NCI-H226 (cell line): ENCODE measurements at regions not wholly inside any gene's neighbourhood (a gene's known extent, or its start where the extent isn't known, plus 50 kb on each side); places are given as distances from the start of the nearest gene placed in this dataset.
"Not testable (repeated sequence)": the region's sequence is repeated elsewhere in the genome, so short reads cannot be mapped to it uniquely, and the experiment has no call there.

Experiments
- DNase-seq: peaks from one replicate; pipeline ENCODE4 v3.0.0-alpha.2; 2015

DNA sequence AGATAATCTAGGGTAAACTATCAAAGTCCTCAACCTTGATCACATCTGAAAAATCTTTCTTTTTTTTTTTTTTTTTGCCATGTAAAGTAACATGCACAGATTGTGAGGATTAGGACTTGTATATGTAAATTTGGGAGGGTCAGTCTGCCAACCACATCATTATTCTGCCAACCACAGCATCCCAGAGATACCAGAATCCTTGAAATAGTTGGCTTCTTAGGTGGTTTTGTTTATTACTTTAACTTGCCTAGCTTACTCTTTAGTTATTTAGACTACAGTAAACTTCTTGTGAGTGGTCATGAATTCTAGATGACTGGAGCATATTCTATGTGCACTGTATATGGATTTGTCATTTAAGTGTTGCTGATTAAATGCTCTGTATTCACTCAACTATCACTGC lies 242.1 kb upstream of the RBMS1 start:
- no peak for DNase-seq

GRCh38 chr2:160736148-160737028 lies 242.8 kb upstream of the RBMS1 start:
- DNase-seq: peak; percentile 40

- DNase-seq: no peak
These were observed 243.6 kb upstream of the RBMS1 start for GRCh38 chr2:160737247-160737646.

- DNase-seq: no peak
These were observed 247.7 kb upstream of the RBMS1 start for GRCh38 chr2:160741271-160741670.

GRCh38 chr2:160741815-160742214 lies 248.2 kb upstream of the RBMS1 start:
- no peak for DNase-seq

DNA sequence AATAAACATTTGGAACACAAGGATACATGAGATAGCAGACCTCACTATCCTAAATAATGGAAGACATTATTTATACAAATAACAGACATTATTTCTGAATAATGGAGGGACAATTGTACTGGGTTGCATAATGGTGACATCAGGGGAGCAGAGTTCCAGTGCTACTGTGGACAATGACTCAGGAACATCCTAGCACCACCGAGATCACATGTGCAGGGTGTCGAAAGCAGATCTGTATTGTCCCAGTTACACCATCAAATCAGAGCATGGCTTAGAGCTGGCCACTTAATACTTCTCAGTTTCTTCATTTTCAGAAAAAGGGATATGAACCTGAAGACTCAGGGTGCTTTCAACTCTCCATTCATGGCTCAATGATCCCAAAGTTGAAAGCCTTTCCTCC lies 249.1 kb upstream of the RBMS1 start:
- DNase-seq: no peak

DNA sequence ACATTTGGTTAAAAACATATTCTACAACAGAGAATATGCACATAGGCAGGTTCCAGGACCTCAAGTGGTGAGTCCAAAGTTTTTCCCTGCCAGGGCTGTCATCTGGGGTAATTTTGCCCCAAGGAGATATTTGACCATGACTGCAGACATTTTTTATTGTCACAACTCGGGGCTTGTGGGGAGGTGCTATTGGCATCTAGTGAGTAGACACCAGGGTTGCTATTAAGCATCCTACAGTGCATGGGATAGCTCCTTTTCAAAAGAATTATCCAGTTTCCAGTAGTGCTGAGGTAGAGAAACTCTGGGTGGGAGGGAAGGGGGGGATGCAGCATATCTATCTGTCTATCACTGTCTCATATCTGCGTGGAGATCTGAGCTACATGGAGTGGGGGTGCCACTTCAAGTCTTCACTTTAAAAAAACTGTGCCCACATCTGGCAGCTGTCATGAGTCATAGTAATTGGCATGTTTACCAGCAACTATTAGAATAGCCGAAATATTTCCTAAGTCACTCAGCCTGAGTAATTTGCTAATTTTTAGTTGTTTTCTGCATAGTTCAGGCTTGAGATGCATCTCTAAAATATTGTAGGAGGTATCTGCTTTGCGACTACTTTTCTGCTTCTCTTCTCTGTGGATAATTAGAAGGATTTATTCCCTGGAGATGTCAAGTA lies 254.0 kb upstream of the RBMS1 start:
- peak; percentile 46 for DNase-seq

GRCh38 chr2:160751021-160751420 lies 257.4 kb upstream of the RBMS1 start:
- DNase-seq: peak; percentile 30

GRCh38 chr2:160752475-160753330 lies 259.1 kb upstream of the RBMS1 start:
- DNase-seq: peak; percentile 54

DNA sequence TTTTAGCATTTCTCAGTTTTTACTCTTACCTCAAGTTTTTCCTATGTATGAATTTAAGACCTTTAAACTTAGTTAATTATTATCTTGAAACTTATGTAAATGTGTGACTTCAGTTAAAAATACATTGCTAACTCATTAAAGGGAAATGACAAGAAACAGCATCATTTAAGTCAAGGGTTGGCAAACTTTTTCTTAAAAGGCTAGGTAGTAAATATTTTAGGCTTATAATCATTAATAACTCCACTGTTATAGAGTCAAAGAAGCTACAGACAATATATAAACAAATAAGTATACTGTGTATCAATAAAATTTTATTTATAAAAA lies 259.7 kb upstream of the RBMS1 start:
- no peak for DNase-seq

DNA sequence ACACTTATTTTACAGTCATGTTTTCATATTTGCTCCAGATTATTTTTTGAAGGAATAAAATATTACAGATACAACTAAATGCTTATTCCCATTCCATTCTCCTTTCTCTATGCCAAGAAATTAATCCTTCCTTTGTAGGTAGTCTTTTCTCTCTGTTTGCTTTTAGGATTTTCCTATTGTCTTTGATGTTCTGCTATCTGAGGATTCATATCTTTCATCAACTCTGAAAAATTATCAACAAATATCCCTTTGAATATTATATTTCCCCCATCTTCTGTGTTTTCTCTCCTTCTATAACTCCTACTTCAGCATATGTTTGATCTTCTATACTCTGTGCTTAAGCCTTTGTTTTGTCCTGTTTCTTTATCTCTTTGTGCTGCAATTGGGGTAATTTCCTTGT lies 260.4 kb upstream of the RBMS1 start:
- no peak for DNase-seq

DNA sequence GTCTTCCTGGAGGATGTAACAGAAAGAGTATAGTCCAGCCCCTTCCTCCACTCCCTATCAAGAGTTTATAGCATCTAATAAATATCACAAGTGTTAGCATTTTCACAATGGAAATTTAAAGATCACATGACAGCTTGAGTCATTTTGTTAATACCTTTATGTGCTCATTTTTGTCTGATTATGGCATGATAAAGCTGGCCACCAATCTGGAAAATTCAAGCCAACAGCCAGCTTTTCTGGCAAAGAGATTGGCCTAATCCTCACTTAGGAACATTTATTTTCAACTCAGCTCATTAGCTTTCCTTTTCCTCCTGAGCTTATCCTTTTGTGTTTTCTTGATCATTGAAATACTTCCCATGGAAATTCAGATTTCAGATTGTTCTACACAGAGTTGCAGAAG lies 262.9 kb upstream of the RBMS1 start:
- DNase-seq: no peak

- DNase-seq: not testable (repeated sequence)
These were observed 269.0 kb upstream of the RBMS1 start for GRCh38 chr2:160762493-160763128.

DNA sequence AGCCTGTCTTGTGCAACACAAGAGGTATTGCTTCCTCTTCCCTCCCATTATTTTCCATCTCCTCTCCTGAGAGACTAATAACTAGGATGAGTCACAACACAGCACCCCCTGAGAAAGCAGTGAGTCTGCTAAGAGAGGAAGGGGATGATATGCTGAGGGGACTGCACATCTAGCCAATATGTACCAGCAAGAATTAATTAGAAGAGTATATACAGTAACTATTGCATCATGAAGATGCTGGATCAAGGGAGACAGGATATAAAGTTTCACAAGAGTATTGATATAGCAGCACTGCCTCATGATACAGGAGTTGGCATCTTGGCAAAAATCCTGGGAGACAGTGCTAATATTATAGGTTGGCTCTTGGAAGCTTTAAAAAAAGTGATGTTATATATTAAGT lies 289.9 kb upstream of the RBMS1 start:
- peak; percentile 26 for DNase-seq

DNA sequence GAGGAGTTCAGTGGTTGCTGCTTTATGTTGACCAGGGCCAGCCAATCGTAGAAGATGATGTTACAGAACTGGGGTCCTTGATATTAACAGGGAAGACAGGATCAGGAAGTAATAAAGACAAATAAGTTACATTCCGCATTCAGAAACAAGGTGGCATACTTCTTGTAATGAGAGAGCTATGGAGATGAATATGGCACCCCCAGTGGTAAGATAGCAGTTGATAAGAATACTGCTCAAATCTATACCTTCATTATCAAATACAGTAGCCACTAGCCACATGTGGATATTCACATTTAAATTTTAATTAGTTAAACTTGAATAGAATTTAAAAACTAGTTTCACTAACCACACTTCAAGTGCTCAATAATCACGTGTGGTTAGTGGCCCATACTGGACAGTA lies 290.4 kb upstream of the RBMS1 start:
- no peak for DNase-seq

GRCh38 chr2:160790738-160791137 lies 297.1 kb upstream of the RBMS1 start:
- no peak for DNase-seq

- DNase-seq: no peak
These were observed 298.3 kb upstream of the RBMS1 start for GRCh38 chr2:160791884-160792283.

- DNase-seq: no peak
These were observed 299.2 kb upstream of the RBMS1 start for GRCh38 chr2:160792837-160793236.

GRCh38 chr2:160794926-160795325 lies 301.3 kb upstream of the RBMS1 start:
- peak; percentile 22 for DNase-seq

DNA sequence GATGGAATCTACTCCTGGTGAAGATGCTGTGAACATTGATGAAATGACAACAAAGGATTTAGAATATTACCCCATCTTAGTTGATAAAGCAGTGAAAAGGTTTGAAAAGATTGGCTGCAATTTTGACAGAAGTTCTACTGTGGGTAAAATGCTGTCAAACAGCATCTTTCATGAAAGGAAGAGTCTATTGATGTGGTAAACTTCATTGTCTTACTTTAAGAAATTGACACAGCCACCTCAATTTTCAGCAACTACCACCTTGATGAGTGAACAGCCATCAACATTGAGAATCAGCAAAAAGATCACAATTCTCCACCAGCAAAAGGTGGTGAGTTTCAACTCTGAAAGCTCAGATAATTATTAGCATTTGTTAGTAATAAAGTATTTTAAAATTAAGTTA lies 310.3 kb upstream of the RBMS1 start:
- no peak for DNase-seq

DNA sequence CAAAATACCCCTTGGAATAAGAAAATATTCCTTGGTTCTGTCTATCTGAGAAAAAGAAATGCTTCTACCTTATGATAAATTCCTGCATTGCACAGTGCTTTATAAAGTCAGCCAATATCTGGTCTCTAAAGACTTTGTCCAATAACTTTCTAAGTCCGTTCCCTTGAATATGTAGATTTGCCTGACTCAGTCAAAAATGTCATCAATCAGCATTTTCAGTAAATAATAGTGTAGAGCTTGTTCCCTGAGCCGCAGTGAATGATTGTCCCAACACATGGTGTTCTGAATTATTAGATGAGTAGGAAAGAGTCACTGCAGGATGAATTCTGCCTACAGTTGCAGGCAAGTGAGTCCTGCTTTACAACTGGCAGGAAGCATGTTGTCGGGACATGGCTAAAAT lies 316.8 kb upstream of the RBMS1 start:
- DNase-seq: no peak

DNA sequence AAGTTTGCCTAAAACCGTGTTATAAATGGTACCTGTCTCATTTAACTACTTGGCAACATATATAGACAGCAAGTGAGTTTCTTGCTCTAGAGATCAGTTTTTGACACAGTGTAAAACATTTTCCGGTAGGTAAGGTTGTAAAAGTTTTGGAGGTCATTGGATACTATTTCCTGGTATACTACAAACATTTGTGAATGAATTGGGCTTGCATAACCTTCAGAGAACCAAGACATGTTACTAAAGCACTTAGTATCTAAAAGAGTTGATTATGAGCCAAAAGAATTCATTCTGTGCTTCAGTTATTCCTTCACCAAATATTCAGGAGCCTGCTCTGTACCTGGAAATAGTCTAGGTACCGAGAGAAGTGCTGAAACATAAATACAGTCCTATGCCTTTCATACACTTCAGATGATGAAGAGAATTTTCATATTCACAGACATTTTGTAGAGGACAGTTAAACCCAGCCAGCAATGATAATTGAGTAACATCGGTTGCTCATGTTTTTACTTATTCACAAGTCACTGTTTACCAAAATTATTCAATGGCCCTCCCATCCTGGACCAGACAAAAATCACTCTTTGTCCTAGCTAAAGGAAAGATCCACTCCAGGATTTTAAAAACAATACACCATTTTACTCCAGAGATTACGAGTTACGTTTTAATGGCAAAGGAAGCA lies 319.4 kb upstream of the RBMS1 start:
- no peak for DNase-seq

DNA sequence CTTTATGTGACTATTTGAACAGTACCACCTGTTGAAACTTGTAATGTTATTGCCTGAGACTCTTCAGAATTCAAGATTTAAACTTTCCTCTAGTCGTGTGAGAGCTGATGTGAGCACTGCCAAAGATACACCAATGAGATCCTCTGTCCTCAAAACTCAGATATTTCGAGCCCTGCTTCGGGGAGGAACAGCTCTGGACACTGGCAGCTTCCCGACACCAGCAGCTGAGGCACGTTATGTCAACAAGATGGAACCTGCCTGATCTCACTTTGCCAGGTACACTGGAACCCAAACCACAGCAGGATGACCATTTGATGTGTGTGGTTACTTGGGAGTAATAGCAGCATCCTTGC lies 319.9 kb upstream of the RBMS1 start:
- no peak for DNase-seq
